ENCODE measurements at regions not wholly inside any gene's neighbourhood (a gene's known extent, or its start where the extent isn't known, plus 50 kb on each side); places are given as distances from the start of the nearest gene placed in this dataset.

- no peak for TF ChIP-seq ZNF530 (tag by site-specific recombination; IDR thresholded peaks at IDR 0.05; ENCODE audit: low read depth)
- TF ChIP-seq ZNF274 (IDR thresholded peaks at IDR 0.05; ENCODE audit: low read length) = no peak
- TF ChIP-seq ZNF274 (tag by site-specific recombination; IDR thresholded peaks at IDR 0.05; ENCODE audit: borderline replicate concordance) = no peak
- TF ChIP-seq CTCF (tag by site-specific recombination; IDR thresholded peaks at IDR 0.05) = no peak
- TF ChIP-seq ZNF169 (tag by site-specific recombination; IDR thresholded peaks at IDR 0.05) = no peak
- TF ChIP-seq PRDM6 (tag by site-specific recombination; IDR thresholded peaks at IDR 0.05) = no peak
- TF ChIP-seq ZNF266 (tag by site-specific recombination; IDR thresholded peaks at IDR 0.05; ENCODE audit: low read depth) = no peak
- no peak for TF ChIP-seq REST (tag by site-specific recombination; IDR thresholded peaks at IDR 0.05)
- no peak for TF ChIP-seq PRDM10 (tag by site-specific recombination; IDR thresholded peaks at IDR 0.05)
- TF ChIP-seq ZNF600 (tag by site-specific recombination; IDR thresholded peaks at IDR 0.05) = no peak
- TF ChIP-seq ZNF830 (tag by site-specific recombination; IDR thresholded peaks at IDR 0.05; ENCODE audit: low read depth) = no peak
- TF ChIP-seq ZNF792 (tag by site-specific recombination; IDR thresholded peaks at IDR 0.05) = no peak
- TF ChIP-seq ZSCAN30 (tag by site-specific recombination; IDR thresholded peaks at IDR 0.05) = no peak
- TF ChIP-seq ZFP41 (tag by site-specific recombination; IDR thresholded peaks at IDR 0.05; ENCODE audit: borderline replicate concordance) = no peak
- no peak for TF ChIP-seq SALL2 (tag by site-specific recombination; IDR thresholded peaks at IDR 0.05; ENCODE audit: borderline replicate concordance)
Measured at GRCh38 chr5:107056278-107056677, 614.5 kb downstream of the EFNA5 start.

All from HEK293 (cell line).